Peyer's patch (tissue), 4 donors: ENCODE measurements at regions not wholly inside any gene's neighbourhood (a gene's known extent, or its start where the extent isn't known, plus 50 kb on each side); places are given as distances from the start of the nearest gene placed in this dataset.

Source experiments
- DNase-seq, 3 donors: peaks; one replicate each; pipeline ENCODE4 v3.0.0-alpha.2; 2017 to 2019
- H3K27ac ChIP-seq, 4 donors: fragments of 200-600 bp; sonication (generic); one replicate each; pipeline ENCODE4 v1.5.1; 2016 to 2019
- H3K27me3 ChIP-seq, 2 donors: fragments of 200-600 bp; sonication (generic); one replicate each; pipeline ENCODE4 v1.5.1; 2019
- H3K36me3 ChIP-seq, 3 donors: fragments of 200-600 bp; sonication (generic); one replicate each; pipeline ENCODE4 v1.5.1; 2016 to 2019
- H3K4me1 ChIP-seq, 4 donors: fragments of 200-600 bp; sonication (generic); one replicate each; pipeline ENCODE4 v1.5.1; 2016 to 2019
- H3K4me3 ChIP-seq, 4 donors: fragments of 200-600 bp; sonication (generic); 1 replicate in 3 of 4; 2 replicates in 1 of 4; pipeline ENCODE4 v1.5.1; 2016 to 2019; ENCODE audit warnings: mild to moderate bottlenecking in 1 of 4
- H3K9me3 ChIP-seq, 4 donors: fragments of 200-600 bp; sonication (generic); one replicate each; pipeline ENCODE4 v1.5.1; 2016 to 2019; ENCODE audit warnings: mild to moderate bottlenecking in 1 of 4
- CTCF ChIP-seq, 6 experiments: fragments of 450-650 bp in 4 of 6; fragments of 200-600 bp in 2 of 6; sonication (generic) in 1 of 6; IDR thresholded peaks; one replicate each; pipeline ENCODE4 v1.5.1; 2017 to 2019; ENCODE audit warnings: antibody characterized with exemption in 6 of 6, mild to moderate bottlenecking in 3 of 6, moderate library complexity in 1 of 6
- POLR2A ChIP-seq, 2 donors: fragments of 450-650 bp; IDR thresholded peaks; one replicate each; pipeline ENCODE4 v1.5.1; 2017; ENCODE audit warnings: antibody characterized with exemption in 2 of 2, mild to moderate bottlenecking in 2 of 2, moderate library complexity in 2 of 2

GRCh38 chr16:86436466-86437185 is 73.7 kb upstream of the FOXF1 start:
- Histone ChIP-seq H3K27ac (no peak overlapping the region), H3K36me3 (no peaks in the 10 kb centered on the region), H3K4me1 (peaks cover 0 to 6% (median 0%) of the 10 kb centered on the region in 4 donors), H3K9me3 (no peaks in the 10 kb centered on the region), H3K27me3 (no peaks in the 10 kb centered on the region), H3K4me3 (no peak overlapping the region)
- TF ChIP-seq POLR2A (IDR thresholded peaks at IDR 0.05) (no peak), CTCF (IDR thresholded peaks at IDR 0.05) (no peak)
- DNase-seq: no peak

- no peak for DNase-seq
- peaks cover 0 to under 1% (median 0%) of the 10 kb centered on the region in 4 donors for H3K4me1 ChIP-seq
- H3K9me3 ChIP-seq: no peaks in the 10 kb centered on the region
- no peaks in the 10 kb centered on the region for H3K36me3 ChIP-seq
- no peak overlapping the region for H3K27ac ChIP-seq
- no peak for TF ChIP-seq POLR2A (IDR thresholded peaks at IDR 0.05)
- TF ChIP-seq CTCF (IDR thresholded peaks at IDR 0.05): no peak
- H3K4me3 ChIP-seq: no peak overlapping the region
- H3K27me3 ChIP-seq: no peaks in the 10 kb centered on the region
These were observed 73.0 kb upstream of the FOXF1 start for GRCh38 chr16:86437348-86437747.

- no peak for TF ChIP-seq CTCF (IDR thresholded peaks at IDR 0.05)
- no peak for TF ChIP-seq POLR2A (IDR thresholded peaks at IDR 0.05)
- Histone ChIP-seq H3K9me3 (no peaks in the 10 kb centered on the region), H3K36me3 (no peaks in the 10 kb centered on the region), H3K4me1 (peaks cover 0 to 7% (median 0%) of the 10 kb centered on the region in 4 donors), H3K27me3 (no peaks in the 10 kb centered on the region), H3K27ac (no peak overlapping the region), H3K4me3 (no peak overlapping the region)
- DNase-seq: no peak
These were observed 67.6 kb upstream of the FOXF1 start for GRCh38 chr16:86442703-86443102.

- no peaks in the 10 kb centered on the region for H3K9me3 ChIP-seq
- H3K27ac ChIP-seq: no peak overlapping the region
- no peaks in the 10 kb centered on the region for H3K36me3 ChIP-seq
- H3K4me3 ChIP-seq: no peak overlapping the region
- TF ChIP-seq POLR2A (IDR thresholded peaks at IDR 0.05) (no peak), CTCF (IDR thresholded peaks at IDR 0.05) (no peak)
- H3K4me1 ChIP-seq: peaks cover 0 to 7% (median 0%) of the 10 kb centered on the region in 4 donors
- DNase-seq: no peak
- H3K27me3 ChIP-seq: no peaks in the 10 kb centered on the region
These were observed 66.7 kb upstream of the FOXF1 start for GRCh38 chr16:86443508-86444147.

GRCh38 chr16:86444261-86444660 is 66.1 kb upstream of the FOXF1 start:
- H3K4me1 ChIP-seq: peaks cover 0 to 7% (median 0%) of the 10 kb centered on the region in 4 donors
- no peak overlapping the region for H3K4me3 ChIP-seq
- H3K27ac ChIP-seq: no peak overlapping the region
- H3K27me3 ChIP-seq: no peaks in the 10 kb centered on the region
- DNase-seq: no peak
- H3K9me3 ChIP-seq: no peaks in the 10 kb centered on the region
- TF ChIP-seq CTCF (IDR thresholded peaks at IDR 0.05) (no peak), POLR2A (IDR thresholded peaks at IDR 0.05) (no peak)
- H3K36me3 ChIP-seq: no peaks in the 10 kb centered on the region
